ENCODE measurements at regions not wholly inside any gene's neighbourhood (a gene's known extent, or its start where the extent isn't known, plus 50 kb on each side); places are given as distances from the start of the nearest gene placed in this dataset.

DNA sequence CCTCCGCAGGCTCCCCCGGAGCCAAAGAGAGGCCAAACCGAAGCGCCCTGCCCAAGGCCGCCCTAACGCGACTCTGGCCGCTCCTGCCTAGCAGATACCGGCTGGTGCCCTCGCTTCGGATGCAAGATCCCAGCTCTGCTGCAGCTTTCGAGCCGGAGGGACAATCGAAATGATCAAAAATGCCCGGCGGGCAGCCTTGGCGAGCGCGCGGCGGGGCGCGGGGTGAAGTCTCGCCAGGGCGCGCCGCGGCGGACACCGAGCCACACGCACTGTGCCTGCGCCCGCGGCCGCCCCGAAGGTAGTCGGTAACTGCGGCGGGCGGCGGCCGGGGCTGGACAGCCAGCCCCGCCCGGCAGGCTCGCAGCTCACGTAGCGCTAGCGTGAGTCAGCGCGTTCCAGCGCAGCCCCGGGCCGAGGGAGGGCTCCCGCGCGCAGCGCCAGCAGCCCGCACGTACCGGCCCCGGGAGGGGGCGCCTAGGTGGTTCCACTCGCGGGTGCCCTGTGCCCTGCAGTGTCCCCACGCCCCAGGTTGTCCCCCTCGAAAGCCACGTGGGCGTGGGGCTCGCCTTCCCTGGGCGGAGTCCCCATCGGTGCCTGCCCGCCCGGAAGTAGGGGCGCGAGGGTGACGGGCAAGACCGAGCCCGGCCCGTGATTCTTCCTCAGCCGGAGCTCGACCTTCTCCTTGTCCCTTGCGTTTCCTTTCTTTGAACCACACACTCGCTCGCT is 109.2 kb upstream of the EGLN3 start:
- peak; percentile 29 for TF ChIP-seq POLR2A (IDR thresholded peaks at IDR 0.05; ENCODE audit: low read length)
- no peak for TF ChIP-seq GATA1 (IDR thresholded peaks at IDR 0.05; ENCODE audit: low read depth, low read length)
